HCT116 (cell line): ENCODE measurements at regions not wholly inside any gene's neighbourhood (a gene's known extent, or its start where the extent isn't known, plus 50 kb on each side); places are given as distances from the start of the nearest gene placed in this dataset.

Experiments used
- ATAC-seq: fragments of 200-7000 bp; cut with Tn5 transposase; 2 replicates; pipeline ENCODE4 v1.9.1; 2020; ENCODE audit warnings: mild to moderate bottlenecking, moderate library complexity
- BruUV-seq: library from RNA; stranded (reverse); fragments of 400-500 nt; replicated peaks from 2 replicates; lab custom pipeline; 2021; lab: Mats Ljungman, UMichigan
- CTCF ChIA-PET: fragments of 300-600 bp; sonication (Branson Sonifier 250); formaldehyde crosslinking; loops from one replicate; lab custom pipeline; 2021; ENCODE audit warnings: antibody characterized with exemption; lab: Charles Lee
- POLR2A ChIA-PET: fragments of 300-600, 350-600 bp; sonication (Branson Sonifier 250); formaldehyde crosslinking; loops from one replicate; lab custom pipeline; 2021; ENCODE audit warnings: antibody characterized with exemption; lab: Charles Lee
- RAD21 ChIA-PET, 2 experiments: fragments of 300-600 bp; sonication (Branson Sonifier 250); formaldehyde crosslinking; loops; one replicate each; lab custom pipeline; 2023; ENCODE audit warnings: low total read pairs in 2 of 2; ENCODE audit not compliant: uncharacterized antibody in 2 of 2, unreplicated experiment in 2 of 2, low non-redundant PET in 1 of 2; lab: Charles Lee
- DNase-seq: peaks from one replicate; pipeline ENCODE4 v3.0.0-alpha.2; 2010; ENCODE audit warnings: low read depth, low spot score
- H2AFZ ChIP-seq: fragments of 200-600 bp; shearing (Covaris generic), sonication (generic); 2 replicates; pipeline ENCODE4 v1.6.1; 2017; ENCODE audit warnings: low read depth, mixed run types, mixed read lengths, antibody characterized with exemption, low read length; ENCODE audit not compliant: poor library complexity, severe bottlenecking
- H3K27ac ChIP-seq: 2 replicates; pipeline ENCODE4 v1.5.1; 2012; ENCODE audit warnings: low read depth, low read length
- H3K27me3 ChIP-seq: fragments of 200-600 bp; sonication (generic); 2 replicates; pipeline ENCODE4 v1.6.1; 2016; ENCODE audit warnings: mixed run types, low read length, mixed read lengths; ENCODE audit not compliant: insufficient read depth
- H3K36me3 ChIP-seq, 2 experiments: fragments of 200-500 bp in 1 of 2; fragments of 200-600 bp in 1 of 2; sonication (Bioruptor generic) in 1 of 2; sonication (generic) in 1 of 2; 2 replicates each; pipeline versions ENCODE4 v1.5.1 to v1.6.1; 2014 to 2016; ENCODE audit warnings: low read length in 2 of 2, inconsistent platforms in 1 of 2, mixed read lengths in 1 of 2, mixed run types in 1 of 2; ENCODE audit not compliant: insufficient read depth in 2 of 2, control insufficient read depth in 1 of 2
- H3K4me1 ChIP-seq, 2 experiments: fragments of 200-600 bp in 1 of 2; sonication (generic) in 1 of 2; 2 replicates each; pipeline versions ENCODE4 v1.5.1 to v1.6.1; 2012 to 2017; ENCODE audit warnings: low read length in 2 of 2, inconsistent platforms in 1 of 2, mild to moderate bottlenecking in 1 of 2, mixed read lengths in 1 of 2, mixed run types in 1 of 2, moderate library complexity in 1 of 2; ENCODE audit not compliant: insufficient read depth in 2 of 2, control insufficient read depth in 1 of 2
- H3K4me2 ChIP-seq: fragments of 200-600 bp; sonication (generic); 2 replicates; pipeline ENCODE4 v1.6.1; 2017; ENCODE audit warnings: mixed run types, low read length, mixed read lengths
- H3K4me3 ChIP-seq, 2 experiments: fragments of 200-600 bp in 1 of 2; sonication (generic) in 1 of 2; replicated peaks in 1 of 2; 2 replicates each; pipeline ENCODE4 v1.5.1; 2011 to 2016; ENCODE audit warnings: low read length in 2 of 2, control low read depth in 1 of 2, low read depth in 1 of 2, mild to moderate bottlenecking in 1 of 2, mixed read lengths in 1 of 2, mixed run types in 1 of 2
- H3K79me2 ChIP-seq: fragments of 200-600 bp; sonication (generic); 2 replicates; pipeline ENCODE4 v1.6.1; 2017; ENCODE audit warnings: mild to moderate bottlenecking, mixed run types, low read length, moderate library complexity, mixed read lengths; ENCODE audit not compliant: insufficient read depth
- H3K9ac ChIP-seq: fragments of 200-600 bp; sonication (generic); 2 replicates; pipeline ENCODE4 v1.6.1; 2016; ENCODE audit warnings: low read length, mixed read lengths
- H3K9me2 ChIP-seq: fragments of 200-600 bp; sonication (generic), shearing (Covaris generic); 2 replicates; pipeline ENCODE4 v1.6.1; 2017; ENCODE audit warnings: mixed run types, mild to moderate bottlenecking, moderate library complexity; ENCODE audit not compliant: insufficient read depth
- H3K9me3 ChIP-seq, 2 experiments: fragments of 200-500 bp in 1 of 2; fragments of 200-600 bp in 1 of 2; sonication (Bioruptor generic) in 1 of 2; sonication (generic) in 1 of 2; 2 replicates each; pipeline ENCODE4 v1.6.1; 2014 to 2017; ENCODE audit warnings: low read length in 2 of 2, mixed read lengths in 2 of 2, inconsistent platforms in 1 of 2, low read depth in 1 of 2, mild to moderate bottlenecking in 1 of 2, mixed run types in 1 of 2, moderate library complexity in 1 of 2; ENCODE audit not compliant: control insufficient read depth in 1 of 2, insufficient read depth in 1 of 2
- H4K20me1 ChIP-seq: fragments of 200-600 bp; sonication (generic), shearing (Covaris generic); 2 replicates; pipeline ENCODE4 v1.6.1; 2017; ENCODE audit warnings: mixed run types, mild to moderate bottlenecking, moderate library complexity; ENCODE audit not compliant: insufficient read depth
- CBX3 ChIP-seq: IDR thresholded peaks from 2 replicates; pipeline ENCODE4 v1.6.1; 2012; ENCODE audit warnings: low read depth
- CEBPB ChIP-seq: IDR thresholded peaks from 2 replicates; pipeline ENCODE4 v1.6.1; 2012; ENCODE audit warnings: low read depth
- EGR1 ChIP-seq: IDR thresholded peaks from 2 replicates; pipeline ENCODE4 v1.6.1; 2012; ENCODE audit warnings: low read depth
- ELF1 ChIP-seq: IDR thresholded peaks from 2 replicates; pipeline ENCODE4 v1.6.1; 2012; ENCODE audit warnings: low read depth, borderline replicate concordance
- EZH2 ChIP-seq: fragments of 200-600 bp; sonication (generic); IDR thresholded peaks from 2 replicates; pipeline ENCODE4 v1.6.1; 2017; ENCODE audit warnings: antibody characterized with exemption, mixed run types
- EZH2phosphoT487 ChIP-seq: fragments of 200-600 bp; IDR thresholded peaks from 2 replicates; pipeline ENCODE4 v1.6.1; 2018; ENCODE audit warnings: antibody characterized with exemption, borderline replicate concordance
- FOSL1 ChIP-seq: IDR thresholded peaks from 2 replicates; pipeline ENCODE4 v1.6.1; 2012; ENCODE audit warnings: low read depth
- JUND ChIP-seq: IDR thresholded peaks from 2 replicates; pipeline ENCODE4 v1.6.1; 2012
- MAX ChIP-seq: IDR thresholded peaks from 2 replicates; pipeline ENCODE4 v1.6.1; 2012
- POLR2A ChIP-seq: IDR thresholded peaks from 2 replicates; pipeline ENCODE4 v1.7.0; 2011; ENCODE audit warnings: borderline replicate concordance; ENCODE audit not compliant: insufficient read depth, insufficient read length; ENCODE audit errors: extremely low read depth
- POLR2AphosphoS5 ChIP-seq: IDR thresholded peaks from 2 replicates; pipeline ENCODE4 v1.6.1; 2011; ENCODE audit warnings: mild to moderate bottlenecking, low read depth, low read length, moderate library complexity
- REST ChIP-seq: IDR thresholded peaks from 2 replicates; pipeline ENCODE4 v1.6.1; 2012; ENCODE audit warnings: low read depth
- SRF ChIP-seq: IDR thresholded peaks from 2 replicates; pipeline ENCODE4 v1.6.1; 2012; ENCODE audit warnings: low read depth
- TCF7L2 ChIP-seq: IDR thresholded peaks from 2 replicates; pipeline ENCODE4 v1.7.0; 2011; ENCODE audit warnings: borderline replicate concordance, inconsistent platforms; ENCODE audit not compliant: insufficient read depth, insufficient read length; ENCODE audit errors: extremely low read depth
- YY1 ChIP-seq: IDR thresholded peaks from 2 replicates; pipeline ENCODE4 v1.6.1; 2011; ENCODE audit warnings: low read length, low read depth, moderate library complexity, mild to moderate bottlenecking; ENCODE audit not compliant: insufficient replicate concordance; ENCODE audit errors: extremely low read depth
- ZBTB33 ChIP-seq: IDR thresholded peaks from 2 replicates; pipeline ENCODE4 v1.6.1; 2011; ENCODE audit warnings: mild to moderate bottlenecking, low read length, moderate library complexity; ENCODE audit not compliant: insufficient replicate concordance; ENCODE audit errors: extremely low read depth
- ZFX ChIP-seq: fragments of 450-650 bp; IDR thresholded peaks from 2 replicates; pipeline ENCODE4 v1.6.1; 2017
- ZNF274 ChIP-seq: fragments of 200-500 bp; sonication (Bioruptor generic); IDR thresholded peaks from 2 replicates; pipeline ENCODE4 v1.6.1; 2014; ENCODE audit warnings: mild to moderate bottlenecking, low read depth, low read length, inconsistent platforms
- intact Hi-C: fragments of 100-400 bp; cut with micrococcal nuclease; formaldehyde crosslinking; loops from 2 replicates; pipeline ENCODE4 v1.10.0; 2022

- no peak overlapping the region for H2AFZ ChIP-seq
- H3K9ac ChIP-seq: no peak overlapping the region
- no peaks in the 10 kb centered on the region for H4K20me1 ChIP-seq
- ATAC-seq (no peak), DNase-seq (no peak)
- no peaks in the 10 kb centered on the region for H3K79me2 ChIP-seq
- H3K36me3 ChIP-seq: no peaks in the 10 kb centered on the region
- H3K4me1 ChIP-seq: no peaks in the 10 kb centered on the region
- H3K9me2 ChIP-seq: no peaks in the 10 kb centered on the region
- CTCF ChIA-PET: no interaction called here
- intact Hi-C loops: no loop called here
- H3K4me3 ChIP-seq: no peak overlapping the region
- RAD21 ChIA-PET: no interaction called here
- BruUV-seq: no TSS peak
- H3K4me2 ChIP-seq: no peak overlapping the region
- H3K27me3 ChIP-seq: no peaks in the 10 kb centered on the region
- POLR2A ChIA-PET: interaction anchor here (0.7 kb wide), 1 partner anchor 53 kb away, joined by 7 read pairs; no protein-coding TSS in a partner anchor
- no peaks in the 10 kb centered on the region for H3K9me3 ChIP-seq
- TF ChIP-seq POLR2AphosphoS5 (no peak), MAX (no peak), ELF1 (no peak), ZNF274 (no peak), SRF (no peak), FOSL1 (no peak), JUND (no peak), YY1 (no peak), CEBPB (no peak), EZH2phosphoT487 (no peak), TCF7L2 (no peak), EGR1 (no peak), REST (no peak), POLR2A (no peak), EZH2 (no peak), ZFX (no peak), ZBTB33 (no peak), CBX3 (no peak)
- no peak overlapping the region for H3K27ac ChIP-seq
Observed at GRCh38 chr7:1322240-1323110, 89.8 kb downstream of the UNCX start.
